ENCODE measurements at regions not wholly inside any gene's neighbourhood (a gene's known extent, or its start where the extent isn't known, plus 50 kb on each side); places are given as distances from the start of the nearest gene placed in this dataset.

DNA sequence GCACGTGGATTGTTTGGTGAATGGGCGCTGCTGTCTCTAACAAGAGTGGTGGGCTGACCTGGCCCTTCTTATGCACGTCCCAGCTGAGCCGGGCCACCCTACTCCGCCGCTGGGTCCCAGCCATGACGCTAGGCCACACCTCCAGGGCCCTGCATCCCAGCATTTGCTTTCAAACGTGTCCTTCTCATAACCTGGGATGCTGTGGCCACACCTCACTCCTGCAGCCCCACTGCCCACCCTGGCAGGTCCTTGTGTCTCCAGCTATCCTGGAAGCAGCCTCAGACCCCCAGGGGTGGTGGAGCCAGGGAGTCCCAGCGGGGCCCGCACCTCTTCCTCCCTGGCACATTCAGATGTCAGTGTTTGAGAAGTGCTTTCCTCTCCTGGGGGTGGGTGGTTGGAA lies 168.6 kb downstream of the IRF8 start:
- intact Hi-C loops (cut with micrococcal nuclease): no loop called here
- Mint-ChIP-seq H3K4me1 (ENCODE audit: low read depth) (no peaks in the 10 kb centered on the region), H3K27me3 (peaks cover 10% of the 10 kb centered on the region), H3K4me3 (no peak overlapping the region), H3K36me3 (no peaks in the 10 kb centered on the region), H3K27ac (no peak overlapping the region), H3K9me3 (no peaks in the 10 kb centered on the region)
- ChIA-PET POLR2A (no interaction called here), CTCF (no interaction called here)
- DNase-seq: no peak

GRCh38 chr16:86067936-86068335 lies 169.0 kb downstream of the IRF8 start:
- no peaks in the 10 kb centered on the region for H3K36me3 Mint-ChIP-seq
- H3K9me3 Mint-ChIP-seq: no peaks in the 10 kb centered on the region
- H3K27me3 Mint-ChIP-seq: peaks cover 12% of the 10 kb centered on the region
- POLR2A ChIA-PET: no interaction called here
- no peak overlapping the region for H3K27ac Mint-ChIP-seq
- intact Hi-C loops (cut with micrococcal nuclease): no loop called here
- no peak for DNase-seq
- H3K4me3 Mint-ChIP-seq: no peak overlapping the region
- CTCF ChIA-PET: no interaction called here
- no peaks in the 10 kb centered on the region for H3K4me1 Mint-ChIP-seq (ENCODE audit: low read depth)

GRCh38 chr16:86068722-86069121 lies 169.8 kb downstream of the IRF8 start:
- Mint-ChIP-seq H3K27me3 (peaks cover 14% of the 10 kb centered on the region), H3K36me3 (no peaks in the 10 kb centered on the region), H3K27ac (no peak overlapping the region), H3K4me3 (no peak overlapping the region), H3K9me3 (no peaks in the 10 kb centered on the region), H3K4me1 (ENCODE audit: low read depth) (no peaks in the 10 kb centered on the region)
- intact Hi-C loops (cut with micrococcal nuclease): no loop called here
- ChIA-PET POLR2A (no interaction called here), CTCF (no interaction called here)
- DNase-seq: no peak

- no peak overlapping the region for H3K4me3 Mint-ChIP-seq
- intact Hi-C loops (cut with micrococcal nuclease): no loop called here
- CTCF ChIA-PET: interaction anchor here (1.5 to 1.7 kb wide), 2 partner anchors 448 to 450 kb away, joined by 3 read pairs; no protein-coding TSS in a partner anchor
- H3K9me3 Mint-ChIP-seq: no peaks in the 10 kb centered on the region
- no peaks in the 10 kb centered on the region for H3K36me3 Mint-ChIP-seq
- H3K27ac Mint-ChIP-seq: no peak overlapping the region
- POLR2A ChIA-PET: no interaction called here
- DNase-seq: no peak
- H3K27me3 Mint-ChIP-seq: peaks cover 16% of the 10 kb centered on the region
- no peaks in the 10 kb centered on the region for H3K4me1 Mint-ChIP-seq (ENCODE audit: low read depth)
Observed at GRCh38 chr16:86069736-86070298, 170.9 kb downstream of the IRF8 start.

GRCh38 chr16:86070484-86070883 lies 171.5 kb downstream of the IRF8 start:
- Mint-ChIP-seq H3K27ac (no peak overlapping the region), H3K36me3 (no peaks in the 10 kb centered on the region), H3K27me3 (peaks cover 16% of the 10 kb centered on the region), H3K4me3 (no peak overlapping the region), H3K4me1 (ENCODE audit: low read depth) (no peaks in the 10 kb centered on the region), H3K9me3 (no peaks in the 10 kb centered on the region)
- DNase-seq: no peak
- intact Hi-C loops (cut with micrococcal nuclease): no loop called here
- ChIA-PET CTCF (interaction anchor here (1.5 to 1.7 kb wide), 2 partner anchors 447 to 450 kb away, joined by 3 read pairs; no protein-coding TSS in a partner anchor), POLR2A (no interaction called here)

DNA sequence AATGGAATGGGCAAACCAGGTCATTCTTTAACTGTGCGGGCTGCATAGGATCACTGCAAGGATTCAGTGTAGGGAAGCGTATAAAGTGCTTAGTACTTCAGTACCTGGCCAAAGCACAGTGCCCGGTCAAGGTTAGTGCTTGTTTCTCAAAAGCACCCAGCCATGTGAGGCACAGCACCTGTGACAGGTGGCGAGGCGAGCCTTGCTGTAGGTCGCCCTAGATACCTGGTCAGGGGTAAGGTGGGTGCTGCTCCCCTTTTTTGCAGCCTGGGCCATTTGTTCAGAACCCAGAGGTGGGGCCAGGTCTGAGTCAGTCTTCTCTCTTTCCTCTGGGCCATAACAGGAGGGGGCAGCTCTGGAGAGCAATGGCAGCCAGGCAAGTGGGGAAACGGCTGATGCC lies 172.0 kb downstream of the IRF8 start:
- peaks cover 18% of the 10 kb centered on the region for H3K27me3 Mint-ChIP-seq
- no peaks in the 10 kb centered on the region for H3K36me3 Mint-ChIP-seq
- no peak overlapping the region for H3K27ac Mint-ChIP-seq
- ChIA-PET CTCF (interaction anchor here (1.0 to 1.7 kb wide), 3 partner anchors 249 to 449 kb away, joined by 3 to 4 read pairs (median 3); no protein-coding TSS in a partner anchor), POLR2A (no interaction called here)
- no peak overlapping the region for H3K4me3 Mint-ChIP-seq
- no peak for DNase-seq
- intact Hi-C loops (cut with micrococcal nuclease): no loop called here
- H3K9me3 Mint-ChIP-seq: no peaks in the 10 kb centered on the region
- H3K4me1 Mint-ChIP-seq (ENCODE audit: low read depth): no peaks in the 10 kb centered on the region

DNA sequence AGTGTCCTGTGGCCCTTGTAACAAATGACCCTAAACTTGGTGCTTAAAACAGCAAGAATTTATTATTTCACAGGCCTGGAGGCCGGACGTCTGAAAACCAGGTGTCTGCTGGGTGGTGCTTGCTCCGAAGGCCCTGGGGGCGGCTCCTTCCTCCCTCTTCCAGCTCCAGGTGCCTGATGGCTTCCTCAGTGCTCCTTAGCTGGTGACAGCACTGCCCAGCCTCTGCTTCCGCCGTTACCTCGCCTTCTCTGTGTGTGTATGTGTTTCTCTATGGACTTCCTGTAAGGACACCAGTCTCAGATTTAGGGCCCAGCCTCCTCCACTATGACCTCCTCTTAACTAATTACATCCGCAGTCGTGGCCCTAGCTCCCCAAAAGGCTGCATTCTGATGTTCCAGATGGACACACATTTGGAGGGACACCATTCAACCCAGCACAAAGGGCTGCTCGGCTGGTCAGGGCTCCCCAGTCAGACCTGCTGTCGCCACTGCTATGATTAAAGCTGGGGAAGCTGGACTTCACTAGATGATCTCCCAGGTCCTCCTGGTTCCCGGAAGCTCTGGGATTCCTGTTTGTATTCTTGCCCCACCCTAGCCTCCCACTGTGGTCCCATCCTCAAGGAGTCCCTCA lies 172.8 kb downstream of the IRF8 start:
- no peak overlapping the region for H3K27ac Mint-ChIP-seq

DNA sequence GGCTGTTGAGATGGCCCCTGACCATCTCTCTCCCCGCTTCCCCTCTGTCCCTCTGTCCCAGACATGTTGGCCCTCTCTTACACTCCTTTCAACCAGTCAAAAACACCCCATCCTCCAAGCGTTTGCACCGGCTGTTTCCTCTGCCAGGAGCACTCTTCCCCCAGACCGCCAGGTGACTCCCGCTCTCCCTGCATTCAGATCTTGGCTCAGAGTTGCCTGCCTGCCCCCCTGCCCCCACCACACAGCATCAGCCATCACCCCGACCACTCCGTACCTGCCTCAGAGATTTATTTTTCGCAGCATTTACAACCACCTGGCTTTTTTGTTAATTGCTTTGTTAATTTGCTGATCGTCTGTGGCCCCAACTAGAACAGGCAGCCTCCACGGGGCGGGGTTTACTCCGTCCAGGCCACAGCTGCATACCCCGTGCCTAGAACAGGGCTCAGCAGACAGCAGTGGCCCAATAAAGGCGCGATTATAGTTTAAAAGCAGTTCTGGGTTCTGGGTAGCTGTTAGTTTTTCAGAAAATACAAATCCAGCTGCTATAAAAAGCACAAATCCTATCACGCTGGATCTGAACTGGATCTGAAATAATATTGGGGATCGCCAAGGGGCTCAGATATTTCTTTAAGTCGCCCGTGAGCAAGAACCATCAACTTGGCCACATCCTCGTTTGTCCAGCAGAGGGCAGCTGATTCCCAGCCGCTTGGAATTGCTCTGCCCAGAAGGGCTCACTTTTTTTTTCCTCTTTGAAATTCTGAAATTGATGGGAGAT lies 173.6 kb downstream of the IRF8 start:
- Mint-ChIP-seq H3K36me3 (no peaks in the 10 kb centered on the region), H3K4me1 (ENCODE audit: low read depth) (no peaks in the 10 kb centered on the region), H3K4me3 (no peak overlapping the region), H3K27me3 (peaks cover 20% of the 10 kb centered on the region), H3K27ac (no peak overlapping the region), H3K9me3 (no peaks in the 10 kb centered on the region)
- intact Hi-C loops (cut with micrococcal nuclease): loop anchor here (1.0 kb wide), 1 partner anchor 448 kb away; no protein-coding TSS in a partner anchor
- peak; percentile 57 for DNase-seq
- POLR2A ChIA-PET: no interaction called here
- CTCF ChIA-PET: interaction anchor here (0.6 to 1.6 kb wide), 6 partner anchors 22 to 450 kb away, joined by 3 to 5 read pairs (median 4); no protein-coding TSS in a partner anchor

More for the DNA sequence above, 172.8 kb downstream of the IRF8 start:
- no peaks in the 10 kb centered on the region for H3K36me3 Mint-ChIP-seq
- intact Hi-C loops (cut with micrococcal nuclease): loop anchor here (1.0 kb wide), 1 partner anchor 449 kb away; no protein-coding TSS in a partner anchor
- no peak overlapping the region for H3K4me3 Mint-ChIP-seq
- no peak for DNase-seq
- H3K4me1 Mint-ChIP-seq (ENCODE audit: low read depth): no peaks in the 10 kb centered on the region
- H3K9me3 Mint-ChIP-seq: no peaks in the 10 kb centered on the region
- H3K27me3 Mint-ChIP-seq: peaks cover 20% of the 10 kb centered on the region
- POLR2A ChIA-PET: no interaction called here
- CTCF ChIA-PET: interaction anchor here (1.0 kb wide), 1 partner anchor 250 kb away, joined by 4 read pairs; no protein-coding TSS in a partner anchor

DNA sequence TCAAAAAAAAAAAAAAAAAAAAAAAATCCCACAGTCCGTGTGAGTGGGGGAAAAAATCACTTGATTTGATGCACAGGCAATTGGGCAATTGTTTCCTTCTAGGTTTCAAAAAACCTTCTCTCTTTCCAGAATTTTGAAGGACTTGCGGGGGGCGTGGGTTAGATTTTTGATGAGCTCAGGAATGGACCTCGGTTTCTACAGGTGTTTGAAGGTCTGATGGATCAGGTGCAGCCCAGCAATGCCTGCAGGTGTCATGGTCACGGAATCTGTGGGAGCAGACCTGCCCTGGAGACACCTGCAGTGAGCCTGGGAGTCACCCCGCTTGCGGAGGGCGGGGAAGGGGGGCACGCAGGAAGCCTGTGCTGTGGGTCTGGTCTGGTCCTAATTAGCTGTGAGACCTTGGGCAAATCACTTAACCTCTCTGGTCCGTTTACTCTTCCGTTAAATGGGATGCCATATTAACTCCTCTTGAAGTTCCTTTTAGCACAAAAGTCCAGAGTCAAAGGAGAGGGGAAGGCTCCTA lies 174.2 kb downstream of the IRF8 start:
- ChIA-PET CTCF (interaction anchor here (0.6 to 1.6 kb wide), 7 partner anchors 23 to 450 kb away, joined by 3 to 6 read pairs (median 4); no protein-coding TSS in a partner anchor), POLR2A (no interaction called here)
- no peaks in the 10 kb centered on the region for H3K4me1 Mint-ChIP-seq (ENCODE audit: low read depth)
- intact Hi-C loops (cut with micrococcal nuclease): no loop called here
- H3K27ac Mint-ChIP-seq: no peak overlapping the region
- DNase-seq: no peak
- no peaks in the 10 kb centered on the region for H3K36me3 Mint-ChIP-seq
- no peak overlapping the region for H3K4me3 Mint-ChIP-seq
- H3K27me3 Mint-ChIP-seq: peaks cover 18% of the 10 kb centered on the region
- H3K9me3 Mint-ChIP-seq: no peaks in the 10 kb centered on the region

DNA sequence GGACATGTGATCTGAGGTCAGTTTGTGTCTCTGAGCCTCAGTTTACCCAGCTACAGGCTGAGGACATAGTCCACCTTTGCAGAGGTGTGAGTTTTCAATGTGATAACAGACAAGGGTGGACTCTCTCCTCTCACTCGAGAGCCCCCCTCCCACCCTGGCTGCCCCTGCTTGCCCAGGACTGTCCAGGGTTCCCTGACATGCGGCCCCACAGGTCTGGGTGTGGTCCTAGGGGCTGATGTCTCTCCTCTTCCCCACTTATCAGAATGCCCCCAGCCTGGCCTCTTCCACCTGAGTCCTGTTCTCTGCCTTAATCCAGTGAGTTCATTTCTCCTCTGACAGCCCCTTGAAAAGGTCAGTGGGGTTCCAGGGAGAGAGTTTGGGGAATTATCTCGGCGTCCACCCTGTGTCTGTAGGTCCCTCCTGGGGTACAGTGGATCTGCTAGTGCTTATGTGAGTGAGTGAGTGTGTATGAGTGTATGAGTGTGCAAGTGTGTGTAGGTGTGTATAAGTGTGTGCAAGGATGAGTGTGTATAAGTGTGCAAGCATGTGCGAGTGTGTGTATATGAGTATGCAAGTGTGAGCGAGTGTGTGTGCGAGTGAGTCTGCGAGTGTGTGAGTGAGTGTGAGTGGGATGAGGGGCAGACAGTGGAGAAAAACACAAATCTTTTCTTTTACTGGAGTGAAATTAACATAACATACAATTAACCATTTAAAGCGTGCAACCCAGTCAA lies 175.0 kb downstream of the IRF8 start:
- ChIA-PET POLR2A (no interaction called here), CTCF (interaction anchor here (0.8 to 1.6 kb wide), 5 partner anchors 24 to 449 kb away, joined by 3 to 6 read pairs (median 3); no protein-coding TSS in a partner anchor)
- H3K4me1 Mint-ChIP-seq (ENCODE audit: low read depth): no peaks in the 10 kb centered on the region
- H3K4me3 Mint-ChIP-seq: no peak overlapping the region
- no peaks in the 10 kb centered on the region for H3K36me3 Mint-ChIP-seq
- intact Hi-C loops (cut with micrococcal nuclease): no loop called here
- H3K27ac Mint-ChIP-seq: no peak overlapping the region
- H3K9me3 Mint-ChIP-seq: no peaks in the 10 kb centered on the region
- H3K27me3 Mint-ChIP-seq: peaks cover 18% of the 10 kb centered on the region
- DNase-seq: no peak

- ChIA-PET POLR2A (no interaction called here), CTCF (no interaction called here)
- H3K27me3 Mint-ChIP-seq: peaks cover 17% of the 10 kb centered on the region
Observed at GRCh38 chr16:86074651-86075487, 175.9 kb downstream of the IRF8 start.

More at GRCh38 chr16:86074651-86075487, 175.9 kb downstream of the IRF8 start:
- H3K4me3 Mint-ChIP-seq: no peak overlapping the region
- intact Hi-C loops (cut with micrococcal nuclease): no loop called here
- H3K27ac Mint-ChIP-seq: no peak overlapping the region
- no peaks in the 10 kb centered on the region for H3K4me1 Mint-ChIP-seq (ENCODE audit: low read depth)
- H3K9me3 Mint-ChIP-seq: no peaks in the 10 kb centered on the region
- H3K36me3 Mint-ChIP-seq: no peaks in the 10 kb centered on the region
- no peak for DNase-seq
